OCI-M2 (cell line): ENCODE measurements at regions not wholly inside any gene's neighbourhood (a gene's known extent, or its start where the extent isn't known, plus 50 kb on each side); places are given as distances from the start of the nearest gene placed in this dataset.
"Not testable (repeated sequence)": the region's sequence is repeated elsewhere in the genome, so short reads cannot be mapped to it uniquely, and the experiment has no call there.

Experiments used
- DNase-seq: peaks from one replicate; lab custom pipeline; 2025; ENCODE audit not compliant: unreplicated experiment; lab: John Stamatoyannopoulos, UW

- DNase-seq, result no peak
Measured at GRCh38 chr3:164390046-164390445, 688.2 kb downstream of the SI start.

- DNase-seq, result no peak
Measured at GRCh38 chr3:164387236-164387635, 691.1 kb downstream of the SI start.

GRCh38 chr3:164380156-164380555, 698.1 kb downstream of the SI start:
- DNase-seq, result no peak

- DNase-seq, result no peak
Measured at GRCh38 chr3:164377466-164377865, 700.8 kb downstream of the SI start.

- no peak for DNase-seq
Measured at GRCh38 chr3:164375995-164376394, 702.3 kb downstream of the SI start.

GRCh38 chr3:164375538-164375937, 702.8 kb downstream of the SI start:
- no peak for DNase-seq

GRCh38 chr3:164371681-164372080, 706.6 kb downstream of the SI start:
- DNase-seq, result no peak

GRCh38 chr3:164370970-164371369, 707.3 kb downstream of the SI start:
- DNase-seq, result no peak

GRCh38 chr3:164365242-164365641, 713.1 kb downstream of the SI start:
- DNase-seq, result no peak

- no peak for DNase-seq
Measured at GRCh38 chr3:164364111-164364510, 714.2 kb downstream of the SI start.

GRCh38 chr3:164360738-164361406, 717.4 kb downstream of the SI start:
- no peak for DNase-seq

GRCh38 chr3:164360078-164360578, 718.2 kb downstream of the SI start:
- no peak for DNase-seq

GRCh38 chr3:164352991-164353390, 725.3 kb downstream of the SI start:
- DNase-seq, result no peak

GRCh38 chr3:164351131-164351530, 727.2 kb downstream of the SI start:
- no peak for DNase-seq

- DNase-seq, result not testable (repeated sequence)
Measured at GRCh38 chr3:164342206-164342605, 736.1 kb downstream of the SI start.

GRCh38 chr3:164341086-164341485, 737.2 kb downstream of the SI start:
- no peak for DNase-seq

- DNase-seq, result no peak
Measured at GRCh38 chr3:164340273-164340672, 738.0 kb downstream of the SI start.

- DNase-seq, result no peak
Measured at GRCh38 chr3:164332831-164333802, 745.2 kb downstream of the SI start.

GRCh38 chr3:164326714-164327113, 751.6 kb downstream of the SI start:
- no peak for DNase-seq

GRCh38 chr3:164320962-164321361, 757.3 kb downstream of the SI start:
- no peak for DNase-seq

GRCh38 chr3:164306042-164306441, 772.3 kb downstream of the SI start:
- DNase-seq, result no peak

GRCh38 chr3:164303894-164304293, 774.4 kb downstream of the SI start:
- no peak for DNase-seq
